ENCODE measurements at regions not wholly inside any gene's neighbourhood (a gene's known extent, or its start where the extent isn't known, plus 50 kb on each side); places are given as distances from the start of the nearest gene placed in this dataset.

DNA sequence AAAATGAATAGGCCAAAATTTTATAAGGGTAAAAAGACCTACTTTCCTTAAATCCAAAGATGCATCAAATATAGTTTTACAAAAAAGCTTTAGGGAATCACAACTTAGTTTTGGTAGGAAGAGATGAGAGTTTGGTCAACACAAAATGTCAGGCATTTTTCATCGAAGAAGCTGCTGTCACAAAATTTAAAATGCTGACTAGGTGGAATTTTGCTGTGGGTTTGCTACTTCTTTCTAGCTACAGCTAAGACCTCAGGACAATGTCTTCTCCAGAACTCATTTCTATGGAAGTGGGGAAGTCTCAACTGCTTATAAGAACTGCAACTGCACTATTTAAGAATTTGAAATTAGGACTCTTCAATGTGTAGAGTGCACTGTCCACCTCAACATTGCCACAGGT is 351.1 kb downstream of the HAO1 start:
- no peak for TF ChIP-seq REST (IDR thresholded peaks at IDR 0.05; ENCODE audit: insufficient read depth in 1 of 2, low read depth in 2 of 2, low read length in 1 of 2)
- no peak for TF ChIP-seq TCF7L2 (IDR thresholded peaks at IDR 0.05; ENCODE audit: low read depth, low read length)
- TF ChIP-seq, protein P1, sequence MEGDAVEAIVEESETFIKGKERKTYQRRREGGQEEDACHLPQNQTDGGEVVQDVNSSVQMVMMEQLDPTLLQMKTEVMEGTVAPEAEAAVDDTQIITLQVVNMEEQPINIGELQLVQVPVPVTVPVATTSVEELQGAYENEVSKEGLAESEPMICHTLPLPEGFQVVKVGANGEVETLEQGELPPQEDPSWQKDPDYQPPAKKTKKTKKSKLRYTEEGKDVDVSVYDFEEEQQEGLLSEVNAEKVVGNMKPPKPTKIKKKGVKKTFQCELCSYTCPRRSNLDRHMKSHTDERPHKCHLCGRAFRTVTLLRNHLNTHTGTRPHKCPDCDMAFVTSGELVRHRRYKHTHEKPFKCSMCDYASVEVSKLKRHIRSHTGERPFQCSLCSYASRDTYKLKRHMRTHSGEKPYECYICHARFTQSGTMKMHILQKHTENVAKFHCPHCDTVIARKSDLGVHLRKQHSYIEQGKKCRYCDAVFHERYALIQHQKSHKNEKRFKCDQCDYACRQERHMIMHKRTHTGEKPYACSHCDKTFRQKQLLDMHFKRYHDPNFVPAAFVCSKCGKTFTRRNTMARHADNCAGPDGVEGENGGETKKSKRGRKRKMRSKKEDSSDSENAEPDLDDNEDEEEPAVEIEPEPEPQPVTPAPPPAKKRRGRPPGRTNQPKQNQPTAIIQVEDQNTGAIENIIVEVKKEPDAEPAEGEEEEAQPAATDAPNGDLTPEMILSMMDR (IDR thresholded peaks at IDR 0.05) = no peak
- no peak for TF ChIP-seq POLR2AphosphoS5 (IDR thresholded peaks at IDR 0.05; ENCODE audit: low read depth, low read length)

Measured in Panc1 (cell line).